K562 (cell line): ENCODE measurements at regions not wholly inside any gene's neighbourhood (a gene's known extent, or its start where the extent isn't known, plus 50 kb on each side); places are given as distances from the start of the nearest gene placed in this dataset.

Experiments used
- ATAC-seq: fragments of 200-7000 bp; cut with Tn5 transposase; 3 replicates; pipeline ENCODE4 v1.9.1; 2020; ENCODE audit warnings: moderate library complexity
- BruUV-seq: library from RNA; stranded (reverse); fragments of 400-500 nt; replicated peaks from 2 replicates; lab custom pipeline; 2021; lab: Mats Ljungman, UMichigan
- CTCF ChIA-PET: fragments of 300-600 bp; formaldehyde crosslinking; extraction: SDS; loops from one replicate; lab custom pipeline; 2021; ENCODE audit warnings: low intra/inter-chr PET ratio; lab: Yijun Ruan, JAX
- POLR2A ChIA-PET: fragments of 300-600, 350-650 bp; sonication (Branson Sonifier 250); formaldehyde crosslinking; extraction: SDS; loops from one replicate; lab custom pipeline; 2021; ENCODE audit warnings: antibody characterized with exemption, inconsistent platforms; lab: Yijun Ruan, JAX
- DNase-seq, 4 experiments: peaks; one replicate each; pipeline versions ENCODE4 v3.0.0 to v3.0.0-alpha.2; 2011 to 2018; ENCODE audit warnings: low spot score in 3 of 4, mixed read lengths in 3 of 4; ENCODE audit errors: extremely low read depth in 1 of 4
- FAIRE-seq: peaks from 2 replicates; lab custom pipeline; 2011; peaks lifted over from hg19 to GRCh38; lab: Jason Lieb, UNC
- H2AFZ ChIP-seq: 2 replicates; pipeline ENCODE4 v1.6.0; 2011; ENCODE audit warnings: low read depth, low read length, control low read depth, inconsistent platforms
- H3K27ac ChIP-seq: fragments of 200-600 bp; 3 replicates; pipeline ENCODE4 v1.8.0; 2011; ENCODE audit warnings: low read depth, mild to moderate bottlenecking, control low read depth, inconsistent platforms, low read length, moderate library complexity, mixed read lengths; ENCODE audit errors: extremely low read depth
- H3K27me3 ChIP-seq, 2 experiments: fragments of 300-600 bp in 1 of 2; 2 replicates in 1 of 2; 3 replicates in 1 of 2; pipeline versions ENCODE4 v1.6.0 to v1.8.0; 2011; ENCODE audit warnings: inconsistent platforms in 2 of 2, low read length in 2 of 2, mild to moderate bottlenecking in 1 of 2, mixed read lengths in 1 of 2, moderate library complexity in 1 of 2; ENCODE audit not compliant: control insufficient read depth in 2 of 2, insufficient read depth in 2 of 2
- H3K36me3 ChIP-seq: fragments of 300-600 bp; 3 replicates; pipeline ENCODE4 v1.8.0; 2011; ENCODE audit warnings: mild to moderate bottlenecking, low read length, inconsistent platforms; ENCODE audit not compliant: control insufficient read depth, insufficient read depth
- H3K4me1 ChIP-seq, 2 experiments: fragments of 200-600 bp in 1 of 2; replicated peaks in 1 of 2; 2 replicates in 1 of 2; 3 replicates in 1 of 2; pipeline versions ENCODE4 v1.5.1 to v1.8.0; 2011; ENCODE audit warnings: inconsistent platforms in 2 of 2, low read length in 2 of 2, mild to moderate bottlenecking in 1 of 2, mixed read lengths in 1 of 2, moderate library complexity in 1 of 2; ENCODE audit not compliant: control insufficient read depth in 2 of 2, insufficient read depth in 2 of 2
- H3K4me2 ChIP-seq: 2 replicates; pipeline ENCODE4 v1.6.1; 2011; ENCODE audit warnings: low read length, control low read depth, inconsistent platforms, mixed read lengths; ENCODE audit not compliant: insufficient read depth
- H3K4me3 ChIP-seq: fragments of 200-600 bp; sonication (generic), shearing (Covaris generic); 2 replicates; pipeline ENCODE4 v1.5.1; 2016; ENCODE audit warnings: control low read depth, inconsistent platforms
- H3K79me2 ChIP-seq: fragments of 200-600 bp; 3 replicates; pipeline ENCODE4 v1.8.0; 2011; ENCODE audit warnings: low read length, inconsistent platforms; ENCODE audit not compliant: control insufficient read depth, insufficient read depth
- H3K9ac ChIP-seq, 2 experiments: 2 replicates each; pipeline versions ENCODE4 v1.6.0 to v1.6.1; 2011; ENCODE audit warnings: low read depth in 2 of 2, low read length in 2 of 2, control low read depth in 1 of 2, inconsistent platforms in 1 of 2, mild to moderate bottlenecking in 1 of 2, mixed read lengths in 1 of 2; ENCODE audit not compliant: insufficient read depth in 1 of 2
- H3K9me1 ChIP-seq: one replicate; pipeline ENCODE4 v1.6.0; 2011; ENCODE audit warnings: inconsistent platforms, mild to moderate bottlenecking, low read length, moderate library complexity; ENCODE audit not compliant: control insufficient read depth, insufficient read depth
- H3K9me3 ChIP-seq: replicated peaks from 2 replicates; pipeline ENCODE4 v1.5.1; 2011; ENCODE audit warnings: low read depth, low read length, inconsistent platforms; ENCODE audit not compliant: control insufficient read depth, insufficient read depth
- H4K20me1 ChIP-seq: replicated peaks from 2 replicates; pipeline ENCODE4 v1.6.1; 2011; ENCODE audit warnings: low read length, inconsistent platforms, mixed read lengths; ENCODE audit not compliant: control insufficient read depth, insufficient read depth
- CHAMP1 ChIP-seq: fragments of 450-650 bp; IDR thresholded peaks from 2 replicates; pipeline ENCODE4 v1.6.1; 2016; ENCODE audit warnings: mild to moderate bottlenecking
- DIDO1 ChIP-seq: fragments of 450-650 bp; IDR thresholded peaks from 2 replicates; pipeline ENCODE4 v1.6.1; 2016; ENCODE audit warnings: low read depth, missing biosample characterization, missing genetic modification characterization
- EHMT2 ChIP-seq: fragments of 450-650 bp; IDR thresholded peaks from 2 replicates; pipeline ENCODE4 v1.6.1; 2018; ENCODE audit warnings: antibody characterized with exemption
- GTF2A2 ChIP-seq: IDR thresholded peaks from 2 replicates; pipeline ENCODE4 v1.6.1; 2016; ENCODE audit warnings: mild to moderate bottlenecking, missing genetic modification characterization, missing compliant biosample characterization
- HMGXB4 ChIP-seq: sonication (generic); formaldehyde crosslinking; IDR thresholded peaks from 2 replicates; pipeline ENCODE4 v1.8.1; 2023; ENCODE audit warnings: mild to moderate bottlenecking, missing genetic modification reagents
- MAFG ChIP-seq: fragments of 450-650 bp; conservative IDR thresholded peaks from 2 replicates; pipeline ENCODE4 v1.6.1; 2016; ENCODE audit warnings: missing genetic modification characterization, missing compliant biosample characterization
- POU5F1 ChIP-seq: fragments of 150-350 bp; IDR thresholded peaks from 2 replicates; pipeline ENCODE4 v1.6.1; 2014; ENCODE audit warnings: borderline replicate concordance, low read length, low read depth, mild to moderate bottlenecking; ENCODE audit not compliant: partially characterized antibody
- PPARD ChIP-seq: fragments of 250-450 bp; sonication (Bioruptor Pico); IDR thresholded peaks from 2 replicates; pipeline ENCODE4 v1.8.0; 2022; ENCODE audit warnings: inconsistent platforms, mild to moderate bottlenecking, moderate library complexity
- PYGO2 ChIP-seq: fragments of 450-650 bp; IDR thresholded peaks from 2 replicates; pipeline ENCODE4 v1.6.1; 2016; ENCODE audit warnings: mild to moderate bottlenecking, missing genetic modification characterization, moderate library complexity, missing compliant biosample characterization
- TFAP4 ChIP-seq: sonication (generic); formaldehyde crosslinking; IDR thresholded peaks from 2 replicates; pipeline ENCODE4 v1.8.0; 2022; ENCODE audit warnings: missing genetic modification reagents, mild to moderate bottlenecking, moderate library complexity, borderline replicate concordance
- XRCC5 ChIP-seq: fragments of 200-400 bp; formaldehyde crosslinking; IDR thresholded peaks from 2 replicates; pipeline ENCODE4 v1.6.1; 2017; ENCODE audit warnings: low read depth, mild to moderate bottlenecking, low read length
- ZBTB1 ChIP-seq: sonication (generic); formaldehyde crosslinking; IDR thresholded peaks from 2 replicates; pipeline ENCODE4 v1.8.1; 2023; ENCODE audit warnings: missing genetic modification reagents, low read depth, mild to moderate bottlenecking, borderline replicate concordance
- ZNF583 ChIP-seq: fragments of 250-450 bp; sonication (Bioruptor Pico); IDR thresholded peaks from 2 replicates; pipeline ENCODE4 v1.4.0; 2020
- ZNF584 ChIP-seq: fragments of 200-800 bp; sonication (Bioruptor generic); IDR thresholded peaks from 2 replicates; pipeline ENCODE4 v1.6.1; 2016; ENCODE audit warnings: low read depth, mild to moderate bottlenecking, missing genetic modification characterization, missing compliant biosample characterization
- WGBS: fragments of 100-300 bp; shearing (Covaris generic); methylation state at CpG from one replicate; pipeline ENCODE4 v1.1.6; 2016; ENCODE audit warnings: low coverage, mixed read lengths; ENCODE audit not compliant: insufficient coverage; ENCODE audit errors: missing lambda C conversion rate; 5-methylcytosine and 5-hydroxymethylcytosine counted together
- in situ Hi-C: fragments of 300-500 bp; cut with MboI; formaldehyde crosslinking; loops from 4 replicates; pipeline ENCODE4 v1.15.0; 2018; ENCODE audit warnings: inconsistent platforms, mixed read lengths
- intact Hi-C: fragments of 100-400 bp; cut with micrococcal nuclease; formaldehyde crosslinking; loops from 2 replicates; pipeline ENCODE4 v1.14.2; 2022

- no peak for DNase-seq
- Histone ChIP-seq H3K9ac (no peak overlapping the region), H3K27ac (no peak overlapping the region), H3K79me2 (no peaks in the 10 kb centered on the region), H3K27me3 (no peaks in the 10 kb centered on the region), H3K4me2 (no peak overlapping the region), H3K36me3 (no peaks in the 10 kb centered on the region), H3K4me1 (no peaks in the 10 kb centered on the region), H3K9me1 (no peaks in the 10 kb centered on the region), H2AFZ (no peak overlapping the region), H4K20me1 (no peaks in the 10 kb centered on the region), H3K4me3 (no peak overlapping the region), H3K9me3 (no peaks in the 10 kb centered on the region)
- in situ Hi-C loops: no loop called here
- no peak for FAIRE-seq
- no peak for TF ChIP-seq PPARD (CRISPR knock-in tag)
- TF ChIP-seq ZNF583 (CRISPR knock-in tag): no peak
- TF ChIP-seq XRCC5: no peak
- TF ChIP-seq DIDO1: no peak
- no peak for TF ChIP-seq EHMT2
- TF ChIP-seq ZBTB1 (CRISPR knock-in tag): no peak
- TF ChIP-seq PYGO2 (tag): no peak
- no peak for TF ChIP-seq ZNF584 (CRISPR knock-in tag)
- TF ChIP-seq MAFG: no peak
- TF ChIP-seq CHAMP1: no peak
- TF ChIP-seq TFAP4: no peak
- TF ChIP-seq HMGXB4 (CRISPR knock-in tag): no peak
- TF ChIP-seq POU5F1: no peak
- TF ChIP-seq GTF2A2: no peak
- intact Hi-C loops: no loop called here
- ATAC-seq: no peak
- 3% methylated on average over 2 of the region's 2 CpGs for WGBS
- no TSS peak for BruUV-seq
- CTCF ChIA-PET: no interaction called here
- POLR2A ChIA-PET: no interaction called here
These were observed 270.3 kb upstream of the SYNCRIP start for GRCh38 chr6:85913001-85913400.
